ENCODE measurements at regions not wholly inside any gene's neighbourhood (a gene's known extent, or its start where the extent isn't known, plus 50 kb on each side); places are given as distances from the start of the nearest gene placed in this dataset.

GRCh38 chr4:107130157-107130556 is 94.0 kb upstream of the DKK2 start:
- H3K27ac ChIP-seq (ENCODE audit: insufficient read depth, low read depth, low read length), result peak overlapping the region; percentile 34
- BruUV-seq (replicated peaks), result no TSS peak
- H2AFZ ChIP-seq (ENCODE audit: low read depth, low read length), result peak overlapping the region; percentile 18
- H3K4me3 ChIP-seq (replicated peaks in 1 of 3; ENCODE audit: insufficient read depth in 1 of 3, low read depth in 1 of 3, low read length in 3 of 3), result no peak overlapping the region
- peaks cover 31% of the 10 kb centered on the region for H3K4me1 ChIP-seq (ENCODE audit: control insufficient read depth, extremely low read depth, insufficient read depth, low read length)
- peak; percentile 92 for DNase-seq (ENCODE audit: low read depth, low spot score)
- POLR2A ChIA-PET, result no interaction called here
- peak overlapping the region; percentile 74 for H3K4me2 ChIP-seq (ENCODE audit: insufficient read depth, low read length)
- intact Hi-C loops (cut with micrococcal nuclease) (loop anchor here (1.0 kb wide), 1 partner anchor 8 kb away; no protein-coding TSS in a partner anchor), dilution Hi-C loops (cut with MboI; ENCODE audit: extremely low pct_ligation_motif_present, low sequenced_read_pairs) (no loop called here)
- CTCF ChIA-PET, result no interaction called here
- no peaks in the 10 kb centered on the region for H3K36me3 ChIP-seq (ENCODE audit: control insufficient read depth in 2 of 2, extremely low read depth in 1 of 2, insufficient read depth in 2 of 2, low read length in 2 of 2)
- no peaks in the 10 kb centered on the region for H3K79me2 ChIP-seq (ENCODE audit: control insufficient read depth, insufficient read depth, low read length)
- TF ChIP-seq MAX (IDR thresholded peaks at IDR 0.05; ENCODE audit: insufficient read depth, insufficient read length) (no peak), POLR2A (IDR thresholded peaks at IDR 0.05; ENCODE audit: low read depth, low read length) (no peak), MYC (IDR thresholded peaks at IDR 0.05; ENCODE audit: low read depth, low read length) (no peak), POLR2AphosphoS5 (IDR thresholded peaks at IDR 0.05; ENCODE audit: insufficient read depth, low read depth, low read length) (peak; percentile 62), GATA2 (IDR thresholded peaks at IDR 0.05; ENCODE audit: insufficient read depth, insufficient read length, low read depth, low read length) (peak; percentile 89), FOS (IDR thresholded peaks at IDR 0.05; ENCODE audit: borderline replicate concordance, insufficient read depth, low read length) (peak; percentile 72), EZH2 (IDR thresholded peaks at IDR 0.05; ENCODE audit: borderline replicate concordance, low read depth, low read length, severe bottlenecking) (no peak)
- TF ChIP-seq, protein P1, sequence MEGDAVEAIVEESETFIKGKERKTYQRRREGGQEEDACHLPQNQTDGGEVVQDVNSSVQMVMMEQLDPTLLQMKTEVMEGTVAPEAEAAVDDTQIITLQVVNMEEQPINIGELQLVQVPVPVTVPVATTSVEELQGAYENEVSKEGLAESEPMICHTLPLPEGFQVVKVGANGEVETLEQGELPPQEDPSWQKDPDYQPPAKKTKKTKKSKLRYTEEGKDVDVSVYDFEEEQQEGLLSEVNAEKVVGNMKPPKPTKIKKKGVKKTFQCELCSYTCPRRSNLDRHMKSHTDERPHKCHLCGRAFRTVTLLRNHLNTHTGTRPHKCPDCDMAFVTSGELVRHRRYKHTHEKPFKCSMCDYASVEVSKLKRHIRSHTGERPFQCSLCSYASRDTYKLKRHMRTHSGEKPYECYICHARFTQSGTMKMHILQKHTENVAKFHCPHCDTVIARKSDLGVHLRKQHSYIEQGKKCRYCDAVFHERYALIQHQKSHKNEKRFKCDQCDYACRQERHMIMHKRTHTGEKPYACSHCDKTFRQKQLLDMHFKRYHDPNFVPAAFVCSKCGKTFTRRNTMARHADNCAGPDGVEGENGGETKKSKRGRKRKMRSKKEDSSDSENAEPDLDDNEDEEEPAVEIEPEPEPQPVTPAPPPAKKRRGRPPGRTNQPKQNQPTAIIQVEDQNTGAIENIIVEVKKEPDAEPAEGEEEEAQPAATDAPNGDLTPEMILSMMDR (IDR thresholded peaks at IDR 0.05; ENCODE audit: extremely low read depth in 1 of 2, insufficient read depth in 1 of 2, low read depth in 1 of 2, low read length in 2 of 2), result no peak
- H3K9me1 ChIP-seq (replicated peaks; ENCODE audit: control insufficient read depth, extremely low read depth, insufficient read depth, low read length), result no peaks in the 10 kb centered on the region
- H4K20me1 ChIP-seq (replicated peaks; ENCODE audit: control insufficient read depth, extremely low read depth, insufficient read depth, low read length), result no peaks in the 10 kb centered on the region
- no peaks in the 10 kb centered on the region for H3K9me3 ChIP-seq (replicated peaks; ENCODE audit: control insufficient read depth, insufficient read depth, low read length)
- H3K27me3 ChIP-seq (ENCODE audit: control insufficient read depth in 2 of 2, insufficient read depth in 2 of 2, low read length in 2 of 2), result no peaks in the 10 kb centered on the region
- FAIRE-seq, result peak; percentile 66
- H3K9ac ChIP-seq (replicated peaks; ENCODE audit: extremely low read depth, insufficient read depth, low read length), result no peak overlapping the region
